Small intestine (tissue), 7 donors: ENCODE measurements at regions not wholly inside any gene's neighbourhood (a gene's known extent, or its start where the extent isn't known, plus 50 kb on each side); places are given as distances from the start of the nearest gene placed in this dataset.

Experiments used
- DNase-seq, 2 donors: peaks; one replicate each; pipeline versions ENCODE4 v3.0.0 to v3.0.0-alpha.2; 2013
- FAIRE-seq: peaks from 2 replicates; lab custom pipeline; 2012; peaks lifted over from hg19 to GRCh38; lab: Jason Lieb, UNC
- H3K27ac ChIP-seq, 3 donors: one replicate each; pipeline ENCODE4 v1.5.1; 2013; ENCODE audit warnings: low read length in 2 of 3, mild to moderate bottlenecking in 2 of 3, control low read depth in 1 of 3, inconsistent platforms in 1 of 3, low read depth in 1 of 3, moderate library complexity in 1 of 3
- H3K27me3 ChIP-seq, 3 donors: one replicate each; pipeline ENCODE4 v1.6.1; 2013; ENCODE audit warnings: low read length in 3 of 3, inconsistent platforms in 1 of 3; ENCODE audit not compliant: control insufficient read depth in 3 of 3, insufficient read depth in 3 of 3
- H3K36me3 ChIP-seq, 3 donors: one replicate each; pipeline ENCODE4 v1.6.1; 2013; ENCODE audit warnings: low read length in 3 of 3, inconsistent platforms in 1 of 3, low read depth in 1 of 3, mild to moderate bottlenecking in 1 of 3, moderate library complexity in 1 of 3; ENCODE audit not compliant: control insufficient read depth in 3 of 3, insufficient read depth in 2 of 3
- H3K4me1 ChIP-seq, 3 donors: one replicate each; pipeline ENCODE4 v1.6.1; 2013; ENCODE audit warnings: low read length in 2 of 3, inconsistent platforms in 1 of 3, low read depth in 1 of 3, mild to moderate bottlenecking in 1 of 3, moderate library complexity in 1 of 3; ENCODE audit not compliant: control insufficient read depth in 3 of 3, insufficient read depth in 2 of 3
- H3K4me3 ChIP-seq, 3 donors: one replicate each; pipeline ENCODE4 v1.5.1; 2013; ENCODE audit warnings: low read length in 3 of 3, control low read depth in 1 of 3, inconsistent platforms in 1 of 3, low read depth in 1 of 3, mild to moderate bottlenecking in 1 of 3, moderate library complexity in 1 of 3
- H3K9me3 ChIP-seq, 2 donors: one replicate each; pipeline ENCODE4 v1.6.1; 2013; ENCODE audit warnings: low read depth in 1 of 2, low read length in 1 of 2; ENCODE audit not compliant: control insufficient read depth in 2 of 2, insufficient read depth in 1 of 2
- WGBS, 3 donors: extraction: QIAGEN DNeasy Blood & Tissue Kit; methylation state at CpG; one replicate each; pipeline ENCODE4 v1.1.7; 2013; 5-methylcytosine and 5-hydroxymethylcytosine counted together
- donor health status: healthy with polysubstance abuse.
- donor health status: control.
- donor health status: control.
- donor health status: Bipolar disorder and iron deficiency.
- donor health status: healthy.

DNA sequence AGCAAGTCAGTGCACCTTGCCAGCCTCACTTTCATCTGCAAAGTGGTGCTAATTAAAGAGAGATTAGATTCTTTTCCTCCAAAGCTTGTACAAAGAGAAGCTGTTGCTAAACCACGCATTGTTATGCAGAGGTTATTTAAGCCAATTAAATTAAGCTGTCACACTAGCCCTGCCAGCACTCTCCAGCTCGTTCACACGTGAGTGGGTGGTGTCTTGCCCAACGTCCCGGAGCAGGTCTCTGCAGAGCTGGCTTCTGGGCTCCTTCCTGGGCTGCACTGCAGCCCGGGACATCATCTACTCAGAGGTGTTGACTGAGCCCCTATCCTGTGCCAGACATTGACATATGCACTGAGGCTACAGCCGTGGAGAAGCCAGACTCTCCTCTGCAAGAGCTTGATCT is 401.6 kb upstream of the SULF2 start:
- WGBS, 3 donors = 65 to 67% (median 65%) methylated on average over 7 of the region's 7 CpGs
- DNase-seq (no peak), FAIRE-seq (no peak)
- H3K4me1 ChIP-seq = peaks cover 0 to 4% (median 0%) of the 10 kb centered on the region in 3 donors
- no peak overlapping the region for H3K27ac ChIP-seq
- H3K27me3 ChIP-seq = no peaks in the 10 kb centered on the region
- H3K36me3 ChIP-seq = no peaks in the 10 kb centered on the region
- H3K9me3 ChIP-seq = no peaks in the 10 kb centered on the region
- H3K4me3 ChIP-seq = no peak overlapping the region

DNA sequence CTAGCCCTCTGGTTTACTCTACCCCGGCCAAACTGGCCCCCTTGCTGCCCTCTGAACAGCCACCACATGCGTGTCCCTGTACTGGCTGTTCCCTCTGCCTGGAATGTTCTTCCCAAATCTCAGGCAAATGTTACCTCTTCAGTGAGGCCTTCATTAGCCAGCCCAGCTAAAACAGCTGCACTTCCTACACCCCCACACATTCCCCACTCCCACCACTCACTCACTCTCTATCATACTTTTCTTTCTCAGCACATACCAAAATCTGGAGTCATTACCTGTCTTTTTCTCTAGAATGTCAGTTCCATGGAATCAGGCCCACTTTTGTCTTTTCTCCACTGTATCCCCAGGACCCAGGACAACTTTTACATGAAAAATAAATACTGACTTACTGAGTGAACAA is 401.2 kb upstream of the SULF2 start:
- no peak for DNase-seq
- H3K4me1 ChIP-seq = peaks cover 0 to 4% (median 0%) of the 10 kb centered on the region in 3 donors
- WGBS, 3 donors = 73 to 81% (median 73%) methylated on average over 2 of the region's 2 CpGs
- H3K36me3 ChIP-seq = no peaks in the 10 kb centered on the region
- no peaks in the 10 kb centered on the region for H3K27me3 ChIP-seq
- FAIRE-seq = no peak
- no peak overlapping the region for H3K4me3 ChIP-seq
- no peak overlapping the region for H3K27ac ChIP-seq
- no peaks in the 10 kb centered on the region for H3K9me3 ChIP-seq

DNA sequence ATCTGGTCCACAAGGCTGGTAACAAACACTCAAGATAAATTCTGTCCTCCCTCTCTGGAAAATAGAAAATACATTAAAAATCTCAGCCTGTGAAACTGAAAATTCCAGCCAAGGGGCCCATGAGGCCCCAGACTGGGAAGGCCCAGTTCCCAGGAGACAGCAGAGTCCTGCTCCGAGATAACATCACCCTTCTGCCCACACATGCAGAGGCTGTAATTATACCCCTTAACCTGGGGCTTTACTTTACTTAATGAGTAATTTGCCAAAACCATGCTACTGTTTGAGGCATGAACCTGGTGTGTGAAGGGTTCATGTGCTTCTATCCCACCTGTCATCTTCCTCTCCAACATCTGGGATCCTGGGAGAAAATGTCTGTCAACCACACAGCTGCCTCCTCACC is 398.9 kb upstream of the SULF2 start:
- WGBS, 3 donors = 65 to 85% (median 75%) methylated on average over 1 of the region's 1 CpG
- Histone ChIP-seq H3K27ac (no peak overlapping the region), H3K36me3 (no peaks in the 10 kb centered on the region), H3K4me3 (no peak overlapping the region), H3K9me3 (no peaks in the 10 kb centered on the region), H3K4me1 (no peaks in the 10 kb centered on the region), H3K27me3 (no peaks in the 10 kb centered on the region)
- FAIRE-seq (no peak), DNase-seq (no peak)

DNA sequence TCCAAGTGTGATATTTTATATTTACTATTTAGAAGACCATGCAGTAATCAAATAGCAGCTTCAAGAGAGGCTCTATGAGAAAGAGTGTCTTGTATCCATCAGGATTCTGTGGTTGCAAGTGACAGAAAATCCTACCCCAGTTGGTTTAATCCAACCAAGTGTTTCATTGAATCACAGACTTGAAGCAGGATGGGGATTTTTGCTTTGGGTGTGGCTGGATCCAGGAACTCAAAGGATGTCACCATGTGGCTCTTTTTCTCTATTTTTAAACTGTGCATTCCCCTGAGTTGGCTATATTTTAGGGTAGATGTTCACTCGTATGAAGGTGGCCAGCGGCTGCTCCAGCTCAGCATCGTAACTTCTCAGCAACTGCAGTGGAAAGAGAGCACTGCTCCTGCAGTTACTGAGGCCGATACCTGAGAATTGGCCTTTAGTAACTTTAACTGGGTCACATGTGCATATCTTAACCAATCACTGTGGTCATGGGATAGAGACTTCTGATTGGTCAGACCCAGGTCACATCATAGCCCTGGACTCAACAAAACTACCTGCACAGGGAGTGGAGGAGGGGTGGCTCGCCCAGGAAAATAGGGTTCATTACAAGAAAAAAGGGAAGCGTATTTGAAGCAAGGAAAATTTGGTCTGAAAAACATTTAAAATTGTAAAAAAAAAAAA is 396.1 kb upstream of the SULF2 start:
- DNase-seq = no peak
- Histone ChIP-seq H3K9me3 (no peaks in the 10 kb centered on the region), H3K27ac (no peak overlapping the region), H3K4me1 (no peaks in the 10 kb centered on the region), H3K36me3 (no peaks in the 10 kb centered on the region), H3K27me3 (no peaks in the 10 kb centered on the region), H3K4me3 (no peak overlapping the region)
- 68 to 77% (median 74%) methylated on average over 6 of the region's 6 CpGs for WGBS, 3 donors
- no peak for FAIRE-seq

DNA sequence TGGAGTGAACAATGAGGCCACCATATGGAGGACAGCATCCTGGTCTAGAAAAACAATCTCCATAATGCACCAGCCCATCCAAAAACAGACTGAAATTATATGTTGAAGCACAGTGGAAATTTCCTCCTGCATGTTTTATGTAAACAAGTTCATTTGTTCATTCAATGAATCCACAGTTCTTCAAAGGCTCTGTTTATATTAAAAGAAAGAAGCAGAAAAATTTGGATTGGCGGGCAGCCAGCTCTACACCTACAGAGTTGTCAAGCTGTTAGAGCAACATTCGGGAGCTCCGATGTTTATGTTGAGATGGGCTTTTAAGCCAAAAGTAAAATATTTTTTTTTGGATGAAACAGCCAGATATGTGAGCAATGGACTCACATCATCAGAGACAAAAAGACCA is 395.3 kb upstream of the SULF2 start:
- 69 to 89% (median 79%) methylated on average over 3 of the region's 3 CpGs for WGBS, 3 donors
- Histone ChIP-seq H3K27me3 (no peaks in the 10 kb centered on the region), H3K4me3 (no peak overlapping the region), H3K4me1 (no peaks in the 10 kb centered on the region), H3K9me3 (no peaks in the 10 kb centered on the region), H3K27ac (no peak overlapping the region), H3K36me3 (no peaks in the 10 kb centered on the region)
- DNase-seq (no peak), FAIRE-seq (no peak)

DNA sequence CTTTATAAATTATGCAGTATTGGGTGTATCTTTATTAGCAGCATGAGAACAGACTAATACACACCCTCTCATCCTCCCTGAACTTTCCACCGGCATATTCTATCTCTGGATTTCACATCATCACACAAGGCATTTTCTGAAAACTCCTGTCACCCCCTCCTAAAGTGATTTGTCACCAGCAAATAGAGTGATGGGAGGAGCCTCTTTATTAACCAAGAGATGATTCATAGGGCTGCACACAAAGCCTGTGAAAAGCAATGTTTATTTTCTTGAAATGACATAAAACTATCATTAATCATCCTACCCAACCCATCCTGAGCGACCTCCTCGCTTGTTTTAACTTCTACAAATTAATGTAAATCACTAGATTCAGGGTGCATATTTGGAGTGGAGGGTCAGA is 394.7 kb upstream of the SULF2 start:
- H3K27me3 ChIP-seq = no peaks in the 10 kb centered on the region
- no peaks in the 10 kb centered on the region for H3K9me3 ChIP-seq
- DNase-seq (no peak), FAIRE-seq (no peak)
- no peaks in the 10 kb centered on the region for H3K4me1 ChIP-seq
- no peak overlapping the region for H3K27ac ChIP-seq
- no peaks in the 10 kb centered on the region for H3K36me3 ChIP-seq
- WGBS, 3 donors = 56 to 64% (median 57%) methylated on average over 3 of the region's 3 CpGs
- no peak overlapping the region for H3K4me3 ChIP-seq

DNA sequence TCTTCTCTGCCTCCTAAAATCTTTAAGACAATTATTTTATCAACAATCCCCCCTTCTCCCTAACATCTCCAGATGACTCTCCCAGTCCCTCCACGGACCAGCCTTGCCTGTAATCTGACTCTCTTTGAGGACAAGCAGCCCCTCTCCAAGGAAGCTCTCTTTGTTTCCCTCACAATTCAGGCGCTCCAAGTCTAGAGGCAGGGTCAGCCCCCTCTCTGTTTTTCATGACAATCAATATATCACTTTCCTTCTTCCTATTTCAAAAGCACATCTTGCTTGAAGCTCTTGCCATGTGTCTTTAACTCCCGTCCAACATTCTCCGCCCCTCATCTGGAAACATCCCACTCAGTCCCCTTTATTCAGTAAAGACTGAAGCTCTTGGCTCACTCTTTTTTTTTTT is 393.4 kb upstream of the SULF2 start:
- Histone ChIP-seq H3K9me3 (no peaks in the 10 kb centered on the region), H3K27me3 (no peaks in the 10 kb centered on the region), H3K4me3 (no peak overlapping the region), H3K4me1 (no peaks in the 10 kb centered on the region), H3K36me3 (no peaks in the 10 kb centered on the region), H3K27ac (no peak overlapping the region)
- 66 to 79% (median 69%) methylated on average over 4 of the region's 4 CpGs for WGBS, 3 donors
- no peak for DNase-seq
- FAIRE-seq = no peak

DNA sequence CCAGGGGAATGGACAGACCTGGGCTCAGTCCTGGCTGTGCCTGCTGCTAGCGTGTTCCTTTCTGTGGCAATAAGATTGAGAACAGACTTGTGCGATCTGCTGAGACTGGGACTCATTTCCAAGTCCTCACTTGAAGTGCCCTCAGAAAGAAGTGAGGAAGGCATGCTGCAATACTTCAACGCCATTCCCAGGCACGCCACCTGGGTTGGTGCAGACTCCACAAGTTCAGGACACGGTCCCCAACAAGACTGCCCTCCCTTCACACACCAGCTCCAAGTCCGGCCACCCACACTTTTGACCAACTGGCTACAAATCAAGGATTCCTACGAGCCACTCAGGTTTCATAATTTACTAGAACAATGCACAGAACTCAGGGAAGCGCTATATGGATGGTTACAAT is 391.8 kb upstream of the SULF2 start:
- 69 to 86% (median 78%) methylated on average over 8 of the region's 8 CpGs for WGBS, 3 donors

DNA sequence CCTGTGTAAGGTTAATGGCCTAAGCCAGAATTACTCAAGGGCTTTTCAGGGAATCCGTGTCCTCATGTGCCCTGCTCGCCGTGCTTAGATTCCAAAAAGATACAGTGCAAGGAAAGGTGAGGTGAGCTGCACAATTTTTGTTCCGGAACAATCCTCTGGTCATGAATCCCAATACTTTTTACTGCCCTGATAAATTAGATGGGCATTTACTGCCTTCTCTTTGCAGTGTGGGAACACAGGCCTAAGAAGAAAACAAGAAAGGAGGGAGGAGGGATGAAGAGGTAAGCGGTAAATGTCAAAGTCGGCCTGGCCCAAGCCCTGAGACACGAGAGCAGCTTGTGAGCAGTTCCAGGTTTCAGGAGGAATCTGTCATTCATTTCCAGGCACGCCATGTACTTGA is 390.9 kb upstream of the SULF2 start:
- Histone ChIP-seq H3K27me3 (no peaks in the 10 kb centered on the region), H3K9me3 (peaks cover 0 to 5% of the 10 kb centered on the region in 2 donors), H3K36me3 (no peaks in the 10 kb centered on the region), H3K27ac (no peak overlapping the region), H3K4me1 (no peaks in the 10 kb centered on the region), H3K4me3 (no peak overlapping the region)
- FAIRE-seq (no peak), DNase-seq (no peak)
- 85 to 89% (median 86%) methylated on average over 8 of the region's 8 CpGs for WGBS, 3 donors

More for the DNA sequence above, 391.8 kb upstream of the SULF2 start:
- H3K36me3 ChIP-seq = no peaks in the 10 kb centered on the region
- DNase-seq (no peak), FAIRE-seq (no peak)
- H3K4me3 ChIP-seq = no peak overlapping the region
- no peaks in the 10 kb centered on the region for H3K4me1 ChIP-seq
- no peak overlapping the region for H3K27ac ChIP-seq
- no peaks in the 10 kb centered on the region for H3K27me3 ChIP-seq
- peaks cover 0 to 5% of the 10 kb centered on the region in 2 donors for H3K9me3 ChIP-seq
